NB4 (cell line): ENCODE measurements at regions not wholly inside any gene's neighbourhood (a gene's known extent, or its start where the extent isn't known, plus 50 kb on each side); places are given as distances from the start of the nearest gene placed in this dataset.

Experiments
- MYC ChIP-seq: IDR thresholded peaks from 2 replicates; pipeline ENCODE4 v1.6.1; 2011; ENCODE audit warnings: low read depth, low read length
- POLR2A ChIP-seq: IDR thresholded peaks from 2 replicates; pipeline ENCODE4 v1.6.1; 2011; ENCODE audit warnings: mild to moderate bottlenecking; ENCODE audit not compliant: insufficient read length; ENCODE audit errors: extremely low read depth
- TF ChIP-seq, protein P1 (sequence below): IDR thresholded peaks from one replicate; pipeline ENCODE4 v1.5.1; 2012; ENCODE audit warnings: low read depth, low read length
- TF ChIP-seq, protein P2 (sequence below): IDR thresholded peaks from 2 replicates; pipeline ENCODE4 v1.6.1; 2011; ENCODE audit warnings: low read depth, low read length

DNA sequence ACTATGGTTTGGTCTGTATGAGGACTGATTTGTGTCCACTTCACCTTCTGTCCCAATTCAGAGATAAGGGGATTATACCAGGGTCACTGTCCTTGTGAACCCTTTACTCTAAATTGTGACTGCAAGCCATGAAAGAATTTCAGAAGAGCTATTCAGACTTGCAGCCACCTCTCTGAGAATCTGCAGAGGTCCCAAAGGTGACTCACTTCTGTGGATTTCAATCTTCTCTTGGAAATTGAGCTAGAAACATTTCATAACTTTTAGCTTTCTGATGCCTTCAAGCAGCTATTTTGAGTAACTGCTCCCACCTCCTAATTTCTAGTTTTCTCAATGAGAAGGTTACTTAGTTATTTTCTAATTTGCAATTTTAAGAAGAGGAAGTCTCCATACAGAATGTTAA, 1242.4 kb upstream of the ACVR2A start:
- TF ChIP-seq POLR2A (no peak), MYC (no peak)
- TF ChIP-seq, protein P1, sequence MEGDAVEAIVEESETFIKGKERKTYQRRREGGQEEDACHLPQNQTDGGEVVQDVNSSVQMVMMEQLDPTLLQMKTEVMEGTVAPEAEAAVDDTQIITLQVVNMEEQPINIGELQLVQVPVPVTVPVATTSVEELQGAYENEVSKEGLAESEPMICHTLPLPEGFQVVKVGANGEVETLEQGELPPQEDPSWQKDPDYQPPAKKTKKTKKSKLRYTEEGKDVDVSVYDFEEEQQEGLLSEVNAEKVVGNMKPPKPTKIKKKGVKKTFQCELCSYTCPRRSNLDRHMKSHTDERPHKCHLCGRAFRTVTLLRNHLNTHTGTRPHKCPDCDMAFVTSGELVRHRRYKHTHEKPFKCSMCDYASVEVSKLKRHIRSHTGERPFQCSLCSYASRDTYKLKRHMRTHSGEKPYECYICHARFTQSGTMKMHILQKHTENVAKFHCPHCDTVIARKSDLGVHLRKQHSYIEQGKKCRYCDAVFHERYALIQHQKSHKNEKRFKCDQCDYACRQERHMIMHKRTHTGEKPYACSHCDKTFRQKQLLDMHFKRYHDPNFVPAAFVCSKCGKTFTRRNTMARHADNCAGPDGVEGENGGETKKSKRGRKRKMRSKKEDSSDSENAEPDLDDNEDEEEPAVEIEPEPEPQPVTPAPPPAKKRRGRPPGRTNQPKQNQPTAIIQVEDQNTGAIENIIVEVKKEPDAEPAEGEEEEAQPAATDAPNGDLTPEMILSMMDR = no peak
- TF ChIP-seq, protein P2, sequence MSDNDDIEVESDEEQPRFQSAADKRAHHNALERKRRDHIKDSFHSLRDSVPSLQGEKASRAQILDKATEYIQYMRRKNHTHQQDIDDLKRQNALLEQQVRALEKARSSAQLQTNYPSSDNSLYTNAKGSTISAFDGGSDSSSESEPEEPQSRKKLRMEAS = no peak
